CD14-positive monocyte (primary cell): ENCODE measurements at regions not wholly inside any gene's neighbourhood (a gene's known extent, or its start where the extent isn't known, plus 50 kb on each side); places are given as distances from the start of the nearest gene placed in this dataset.

Source experiments
- DNase-seq, 3 donors: peaks; one replicate each; pipeline ENCODE4 v3.0.0-alpha.2; 2011 to 2022
- H2AFZ ChIP-seq: 2 replicates; pipeline ENCODE4 v1.6.0; 2012; ENCODE audit warnings: mild to moderate bottlenecking, low read depth, low read length, inconsistent platforms; ENCODE audit not compliant: insufficient read depth, poor library complexity, severe bottlenecking
- H3K27ac ChIP-seq, 2 donors: 1 replicate in 1 of 2; 2 replicates in 1 of 2; pipeline ENCODE4 v1.5.1; 2012 to 2013; ENCODE audit warnings: low read length in 2 of 2, control low read depth in 1 of 2, inconsistent platforms in 1 of 2, low read depth in 1 of 2, mild to moderate bottlenecking in 1 of 2
- H3K27me3 ChIP-seq, 2 donors: one replicate each; pipeline versions ENCODE4 v1.6.0 to v1.6.1; 2011 to 2013; ENCODE audit warnings: low read length in 2 of 2; ENCODE audit not compliant: control insufficient read depth in 2 of 2, insufficient read depth in 2 of 2
- H3K36me3 ChIP-seq, 2 donors: replicated peaks in 1 of 2; 1 replicate in 1 of 2; 2 replicates in 1 of 2; pipeline versions ENCODE4 v1.5.1 to v1.6.1; 2012 to 2013; ENCODE audit warnings: low read length in 2 of 2, control low read depth in 1 of 2, inconsistent platforms in 1 of 2, mild to moderate bottlenecking in 1 of 2; ENCODE audit not compliant: insufficient read depth in 2 of 2, control insufficient read depth in 1 of 2
- H3K4me1 ChIP-seq, 2 donors: 1 replicate in 1 of 2; 2 replicates in 1 of 2; pipeline versions ENCODE4 v1.5.1 to v1.6.1; 2012 to 2013; ENCODE audit warnings: low read length in 2 of 2, control low read depth in 1 of 2, inconsistent platforms in 1 of 2, mild to moderate bottlenecking in 1 of 2, moderate library complexity in 1 of 2; ENCODE audit not compliant: insufficient read depth in 2 of 2, control insufficient read depth in 1 of 2
- H3K4me2 ChIP-seq: replicated peaks from 2 replicates; pipeline ENCODE3; 2012; ENCODE audit warnings: low read length, moderate library complexity, mild to moderate bottlenecking; ENCODE audit not compliant: poor library complexity, severe bottlenecking; ENCODE audit errors: extremely low read depth
- H3K4me3 ChIP-seq, 3 experiments: fragments of 200-600 bp in 1 of 3; sonication (generic) in 1 of 3; replicated peaks in 1 of 3; 1 replicate in 2 of 3; 2 replicates in 1 of 3; pipeline ENCODE4 v1.5.1; 2011 to 2013; ENCODE audit warnings: low read length in 3 of 3, mild to moderate bottlenecking in 3 of 3, control low read depth in 2 of 3, low read depth in 2 of 3, inconsistent platforms in 1 of 3, moderate library complexity in 1 of 3
- H3K79me2 ChIP-seq: 2 replicates; pipeline ENCODE4 v1.6.0; 2012; ENCODE audit warnings: mild to moderate bottlenecking, control low read depth, inconsistent platforms, low read length, moderate library complexity; ENCODE audit not compliant: insufficient read depth
- H3K9ac ChIP-seq: 2 replicates; pipeline ENCODE4 v1.6.0; 2017; ENCODE audit warnings: low read length, mild to moderate bottlenecking; ENCODE audit not compliant: insufficient read depth, poor library complexity, severe bottlenecking
- H3K9me3 ChIP-seq, 2 donors: replicated peaks in 1 of 2; 1 replicate in 1 of 2; 2 replicates in 1 of 2; pipeline versions ENCODE4 v1.5.1 to v1.6.1; 2012 to 2013; ENCODE audit warnings: low read length in 2 of 2, control low read depth in 1 of 2; ENCODE audit not compliant: control insufficient read depth in 1 of 2, insufficient read depth in 1 of 2
- H4K20me1 ChIP-seq: 2 replicates; pipeline ENCODE4 v1.6.0; 2012; ENCODE audit warnings: mild to moderate bottlenecking, low read length, control low read depth, moderate library complexity; ENCODE audit not compliant: insufficient read depth
- H3K27ac Mint-ChIP-seq, 7 donors: one replicate each; pipeline ENCODE4 v1.8.0; 2020; ENCODE audit warnings: mild to moderate bottlenecking in 7 of 7, mixed read lengths in 7 of 7, moderate library complexity in 6 of 7, inconsistent platforms in 2 of 7
- H3K27me3 Mint-ChIP-seq, 3 donors: one replicate each; pipeline ENCODE4 v1.8.0; 2021 to 2022; ENCODE audit warnings: low read depth in 3 of 3, mild to moderate bottlenecking in 3 of 3, mixed read lengths in 3 of 3, moderate library complexity in 3 of 3, inconsistent platforms in 1 of 3
- H3K36me3 Mint-ChIP-seq, 2 donors: one replicate each; pipeline ENCODE4 v1.8.0; 2020; ENCODE audit warnings: mixed read lengths in 2 of 2, inconsistent platforms in 1 of 2, mild to moderate bottlenecking in 1 of 2
- H3K4me1 Mint-ChIP-seq: one replicate; pipeline ENCODE4 v1.8.0; 2020; ENCODE audit warnings: mild to moderate bottlenecking, mixed read lengths
- H3K4me3 Mint-ChIP-seq, 2 donors: one replicate each; pipeline ENCODE4 v1.8.0; 2020; ENCODE audit warnings: mild to moderate bottlenecking in 2 of 2, mixed read lengths in 2 of 2, moderate library complexity in 1 of 2
- H3K9me3 Mint-ChIP-seq, 7 donors: one replicate each; pipeline ENCODE4 v1.8.0; 2020 to 2022; ENCODE audit warnings: mixed read lengths in 7 of 7, mild to moderate bottlenecking in 6 of 7, moderate library complexity in 6 of 7, inconsistent platforms in 2 of 7
- WGBS: methylation state at CpG from one replicate; pipeline ENCODE4 v1.1.5; 2013; ENCODE audit warnings: missing lambda C conversion rate; ENCODE audit not compliant: insufficient coverage; 5-methylcytosine and 5-hydroxymethylcytosine counted together
- intact Hi-C, 2 donors: fragments of 100-400 bp; cut with micrococcal nuclease; formaldehyde crosslinking; loops; one replicate each; pipeline versions ENCODE4 v1.15.0 to v1.15.1; 2023
- TF ChIP-seq, protein P1 (sequence below): fragments of 200-600 bp; IDR thresholded peaks from one replicate; pipeline ENCODE4 v1.8.0; 2022; ENCODE audit warnings: antibody characterized with exemption, mild to moderate bottlenecking

DNA sequence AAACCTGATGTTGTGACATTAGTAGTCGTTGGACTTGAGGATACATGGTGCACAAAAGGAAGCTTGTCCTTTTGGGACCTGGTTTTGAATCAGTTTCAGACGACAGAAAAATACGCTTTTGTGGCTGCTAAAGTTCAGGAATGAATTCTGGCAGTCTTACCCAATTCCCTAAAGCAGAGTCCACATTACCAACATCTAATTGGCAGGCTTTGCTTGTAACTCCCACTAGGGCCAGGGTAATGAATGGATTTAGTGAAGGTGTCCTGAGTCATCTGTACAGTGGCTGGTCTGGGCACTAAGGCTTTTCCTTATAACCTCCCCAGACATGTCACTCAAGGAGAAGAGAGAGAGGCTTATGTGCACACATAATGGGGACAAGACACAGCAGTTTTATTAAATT, 66.2 kb upstream of the RNPC3 start:
- no peaks in the 10 kb centered on the region for H3K4me1 Mint-ChIP-seq
- H3K27me3 ChIP-seq, result no peaks in the 10 kb centered on the region
- no peak overlapping the region for H3K9ac ChIP-seq
- H3K27me3 Mint-ChIP-seq, result peaks cover 0 to 4% (median 0%) of the 10 kb centered on the region in 3 donors
- TF ChIP-seq, protein P1, sequence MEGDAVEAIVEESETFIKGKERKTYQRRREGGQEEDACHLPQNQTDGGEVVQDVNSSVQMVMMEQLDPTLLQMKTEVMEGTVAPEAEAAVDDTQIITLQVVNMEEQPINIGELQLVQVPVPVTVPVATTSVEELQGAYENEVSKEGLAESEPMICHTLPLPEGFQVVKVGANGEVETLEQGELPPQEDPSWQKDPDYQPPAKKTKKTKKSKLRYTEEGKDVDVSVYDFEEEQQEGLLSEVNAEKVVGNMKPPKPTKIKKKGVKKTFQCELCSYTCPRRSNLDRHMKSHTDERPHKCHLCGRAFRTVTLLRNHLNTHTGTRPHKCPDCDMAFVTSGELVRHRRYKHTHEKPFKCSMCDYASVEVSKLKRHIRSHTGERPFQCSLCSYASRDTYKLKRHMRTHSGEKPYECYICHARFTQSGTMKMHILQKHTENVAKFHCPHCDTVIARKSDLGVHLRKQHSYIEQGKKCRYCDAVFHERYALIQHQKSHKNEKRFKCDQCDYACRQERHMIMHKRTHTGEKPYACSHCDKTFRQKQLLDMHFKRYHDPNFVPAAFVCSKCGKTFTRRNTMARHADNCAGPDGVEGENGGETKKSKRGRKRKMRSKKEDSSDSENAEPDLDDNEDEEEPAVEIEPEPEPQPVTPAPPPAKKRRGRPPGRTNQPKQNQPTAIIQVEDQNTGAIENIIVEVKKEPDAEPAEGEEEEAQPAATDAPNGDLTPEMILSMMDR, result no peak
- no peaks in the 10 kb centered on the region for H3K9me3 Mint-ChIP-seq
- H3K4me3 Mint-ChIP-seq, result no peak overlapping the region
- no peaks in the 10 kb centered on the region for H4K20me1 ChIP-seq
- no peaks in the 10 kb centered on the region for H3K36me3 ChIP-seq
- 64% methylated on average over 3 of the region's 3 CpGs for WGBS
- H3K4me2 ChIP-seq, result no peak overlapping the region
- no peaks in the 10 kb centered on the region for H3K9me3 ChIP-seq
- no peaks in the 10 kb centered on the region for H3K4me1 ChIP-seq
- H3K4me3 ChIP-seq, result no peak overlapping the region
- intact Hi-C loops, result no loop called here
- no peak overlapping the region for H2AFZ ChIP-seq
- H3K27ac Mint-ChIP-seq, result no peak overlapping the region
- no peaks in the 10 kb centered on the region for H3K36me3 Mint-ChIP-seq
- H3K27ac ChIP-seq, result no peak overlapping the region
- no peak for DNase-seq
- no peaks in the 10 kb centered on the region for H3K79me2 ChIP-seq

DNA sequence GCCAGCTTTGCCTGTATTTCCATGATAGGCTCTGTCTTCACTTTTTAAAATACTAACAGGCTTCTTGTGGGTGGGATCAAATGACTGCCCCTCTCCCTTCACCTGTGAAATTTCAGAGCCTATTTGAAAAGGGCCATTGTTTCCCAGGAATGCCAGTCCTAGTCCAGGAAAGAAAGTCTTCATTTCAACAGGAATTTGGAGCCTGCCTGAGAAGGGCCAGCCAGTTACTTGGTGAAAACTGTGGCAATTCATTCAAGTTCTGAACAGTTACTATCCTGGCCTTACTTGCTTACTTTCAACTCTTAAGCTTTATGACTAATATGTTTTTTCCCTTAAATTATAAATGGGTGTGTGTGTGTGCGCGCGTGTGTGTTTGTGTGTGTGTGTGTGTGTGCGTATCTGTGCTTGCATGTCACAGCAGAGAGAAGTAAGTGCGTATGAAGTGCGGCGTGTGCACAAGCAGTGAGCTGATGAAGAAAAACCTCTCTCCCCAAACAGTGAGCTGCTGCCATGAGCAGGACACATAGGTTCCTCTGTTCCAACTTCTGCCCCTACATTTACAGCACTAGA, 67.5 kb upstream of the RNPC3 start:
- H3K27me3 ChIP-seq, result no peaks in the 10 kb centered on the region
- H3K79me2 ChIP-seq, result no peaks in the 10 kb centered on the region
- Mint-ChIP-seq H3K9me3 (no peaks in the 10 kb centered on the region), H3K27me3 (peaks cover 0 to 4% (median 0%) of the 10 kb centered on the region in 3 donors), H3K27ac (no peak overlapping the region), H3K4me3 (no peak overlapping the region), H3K4me1 (no peaks in the 10 kb centered on the region), H3K36me3 (no peaks in the 10 kb centered on the region)
- no peak overlapping the region for H3K4me2 ChIP-seq
- no peak overlapping the region for H3K27ac ChIP-seq
- no peak for DNase-seq
- no peaks in the 10 kb centered on the region for H4K20me1 ChIP-seq
- no peak overlapping the region for H3K9ac ChIP-seq
- no peak overlapping the region for H2AFZ ChIP-seq
- no peak overlapping the region for H3K4me3 ChIP-seq
- TF ChIP-seq, protein P1, result no peak
- intact Hi-C loops, result no loop called here
- no CpG with 5 or more reads among the region's 7 CpGs for WGBS
- H3K9me3 ChIP-seq, result no peaks in the 10 kb centered on the region
- H3K4me1 ChIP-seq, result no peaks in the 10 kb centered on the region
- H3K36me3 ChIP-seq, result no peaks in the 10 kb centered on the region
